PFSK-1 (cell line): ENCODE measurements at regions not wholly inside any gene's neighbourhood (a gene's known extent, or its start where the extent isn't known, plus 50 kb on each side); places are given as distances from the start of the nearest gene placed in this dataset.

Experiments used
- FOXP2 ChIP-seq: optimal IDR thresholded peaks from 2 replicates; pipeline ENCODE3; 2011; ENCODE audit warnings: borderline replicate concordance, control low read depth, inconsistent platforms; ENCODE audit not compliant: insufficient read depth; ENCODE audit errors: extremely low read length, extremely low read depth
- POLR2AphosphoS5 ChIP-seq: IDR thresholded peaks from 2 replicates; pipeline ENCODE4 v1.6.1; 2012; ENCODE audit warnings: low read depth, mild to moderate bottlenecking, control low read depth, low read length, moderate library complexity
- SIN3A ChIP-seq: IDR thresholded peaks from 2 replicates; pipeline ENCODE4 v1.6.1; 2012; ENCODE audit warnings: mild to moderate bottlenecking, low read length, moderate library complexity, borderline replicate concordance; ENCODE audit not compliant: insufficient read depth
- TAF1 ChIP-seq: IDR thresholded peaks from 2 replicates; pipeline ENCODE4 v1.6.1; 2012; ENCODE audit warnings: low read length, control low read depth, borderline replicate concordance; ENCODE audit not compliant: insufficient read depth
- TF ChIP-seq, protein P1 (sequence below), 2 experiments: IDR thresholded peaks; 2 replicates each; pipeline versions ENCODE4 v1.6.1 to v1.8.0; 2011 to 2012; ENCODE audit warnings: low read depth in 2 of 2, low read length in 2 of 2, control low read depth in 1 of 2, inconsistent platforms in 1 of 2, mild to moderate bottlenecking in 1 of 2, moderate library complexity in 1 of 2; ENCODE audit not compliant: insufficient read depth in 1 of 2

DNA sequence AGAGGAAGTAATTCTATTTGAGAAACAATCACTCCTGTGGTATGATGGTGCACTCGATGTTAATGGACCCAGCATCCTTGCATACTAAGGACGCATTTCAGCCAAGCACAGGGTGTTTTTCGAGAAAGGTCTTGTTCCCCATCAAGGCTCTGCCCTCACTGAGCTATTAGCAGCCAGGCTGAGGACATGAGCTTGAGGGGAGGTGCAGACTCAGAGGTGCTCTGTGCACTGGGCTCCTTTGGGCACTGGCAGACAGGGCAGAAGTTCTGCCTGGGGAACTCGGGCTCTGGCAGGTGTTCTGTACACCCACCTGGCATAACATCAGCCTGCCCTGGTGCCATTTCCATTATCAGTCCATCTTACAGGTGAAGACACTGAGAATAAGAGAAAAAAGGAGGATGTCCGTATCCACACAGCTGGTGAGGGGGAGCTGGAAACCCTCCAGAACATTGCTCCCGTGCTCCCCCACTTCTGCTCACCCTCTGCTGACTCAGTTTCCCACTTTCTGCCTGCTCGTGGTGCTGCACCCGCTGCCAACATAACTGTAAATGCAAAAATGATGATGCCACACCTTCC lies 92.7 kb upstream of the RET start:
- TF ChIP-seq TAF1 (no peak), FOXP2 (no peak), SIN3A (no peak), POLR2AphosphoS5 (no peak)
- TF ChIP-seq, protein P1, sequence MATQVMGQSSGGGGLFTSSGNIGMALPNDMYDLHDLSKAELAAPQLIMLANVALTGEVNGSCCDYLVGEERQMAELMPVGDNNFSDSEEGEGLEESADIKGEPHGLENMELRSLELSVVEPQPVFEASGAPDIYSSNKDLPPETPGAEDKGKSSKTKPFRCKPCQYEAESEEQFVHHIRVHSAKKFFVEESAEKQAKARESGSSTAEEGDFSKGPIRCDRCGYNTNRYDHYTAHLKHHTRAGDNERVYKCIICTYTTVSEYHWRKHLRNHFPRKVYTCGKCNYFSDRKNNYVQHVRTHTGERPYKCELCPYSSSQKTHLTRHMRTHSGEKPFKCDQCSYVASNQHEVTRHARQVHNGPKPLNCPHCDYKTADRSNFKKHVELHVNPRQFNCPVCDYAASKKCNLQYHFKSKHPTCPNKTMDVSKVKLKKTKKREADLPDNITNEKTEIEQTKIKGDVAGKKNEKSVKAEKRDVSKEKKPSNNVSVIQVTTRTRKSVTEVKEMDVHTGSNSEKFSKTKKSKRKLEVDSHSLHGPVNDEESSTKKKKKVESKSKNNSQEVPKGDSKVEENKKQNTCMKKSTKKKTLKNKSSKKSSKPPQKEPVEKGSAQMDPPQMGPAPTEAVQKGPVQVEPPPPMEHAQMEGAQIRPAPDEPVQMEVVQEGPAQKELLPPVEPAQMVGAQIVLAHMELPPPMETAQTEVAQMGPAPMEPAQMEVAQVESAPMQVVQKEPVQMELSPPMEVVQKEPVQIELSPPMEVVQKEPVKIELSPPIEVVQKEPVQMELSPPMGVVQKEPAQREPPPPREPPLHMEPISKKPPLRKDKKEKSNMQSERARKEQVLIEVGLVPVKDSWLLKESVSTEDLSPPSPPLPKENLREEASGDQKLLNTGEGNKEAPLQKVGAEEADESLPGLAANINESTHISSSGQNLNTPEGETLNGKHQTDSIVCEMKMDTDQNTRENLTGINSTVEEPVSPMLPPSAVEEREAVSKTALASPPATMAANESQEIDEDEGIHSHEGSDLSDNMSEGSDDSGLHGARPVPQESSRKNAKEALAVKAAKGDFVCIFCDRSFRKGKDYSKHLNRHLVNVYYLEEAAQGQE (IDR thresholded peaks at IDR 0.05; ENCODE audit: insufficient read depth in 1 of 2, low read depth in 2 of 2, low read length in 2 of 2), result no peak

DNA sequence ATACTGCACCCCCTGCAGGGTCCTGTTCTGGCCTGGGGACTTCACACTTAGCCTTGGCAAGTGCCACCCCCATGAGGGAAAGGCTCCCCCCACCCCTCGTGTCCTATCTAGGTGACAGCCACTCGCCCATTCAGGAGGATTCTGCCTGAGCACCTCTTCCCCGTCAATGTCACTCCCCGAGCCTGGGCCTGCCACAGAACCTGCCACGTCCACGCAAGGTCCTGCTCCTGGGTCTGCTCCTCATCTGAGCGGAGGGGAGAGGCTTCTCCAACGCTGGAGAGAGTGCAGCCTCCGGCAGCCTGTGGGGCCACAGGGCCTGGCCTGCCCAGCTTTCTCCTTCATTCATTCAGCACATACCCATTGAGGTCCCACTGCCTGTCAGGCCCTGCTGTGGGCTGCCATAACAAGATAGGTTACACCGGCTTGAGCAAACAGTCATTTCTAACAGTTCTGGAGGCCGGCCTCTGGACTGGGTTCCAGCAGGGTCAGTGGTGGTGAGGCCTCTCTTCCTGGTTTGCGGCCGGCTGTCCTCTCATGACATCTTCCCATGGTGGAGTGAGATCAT lies 92.0 kb upstream of the RET start:
- TF ChIP-seq, protein P1 (IDR thresholded peaks at IDR 0.05; ENCODE audit: insufficient read depth in 1 of 2, low read depth in 2 of 2, low read length in 2 of 2), result no peak

DNA sequence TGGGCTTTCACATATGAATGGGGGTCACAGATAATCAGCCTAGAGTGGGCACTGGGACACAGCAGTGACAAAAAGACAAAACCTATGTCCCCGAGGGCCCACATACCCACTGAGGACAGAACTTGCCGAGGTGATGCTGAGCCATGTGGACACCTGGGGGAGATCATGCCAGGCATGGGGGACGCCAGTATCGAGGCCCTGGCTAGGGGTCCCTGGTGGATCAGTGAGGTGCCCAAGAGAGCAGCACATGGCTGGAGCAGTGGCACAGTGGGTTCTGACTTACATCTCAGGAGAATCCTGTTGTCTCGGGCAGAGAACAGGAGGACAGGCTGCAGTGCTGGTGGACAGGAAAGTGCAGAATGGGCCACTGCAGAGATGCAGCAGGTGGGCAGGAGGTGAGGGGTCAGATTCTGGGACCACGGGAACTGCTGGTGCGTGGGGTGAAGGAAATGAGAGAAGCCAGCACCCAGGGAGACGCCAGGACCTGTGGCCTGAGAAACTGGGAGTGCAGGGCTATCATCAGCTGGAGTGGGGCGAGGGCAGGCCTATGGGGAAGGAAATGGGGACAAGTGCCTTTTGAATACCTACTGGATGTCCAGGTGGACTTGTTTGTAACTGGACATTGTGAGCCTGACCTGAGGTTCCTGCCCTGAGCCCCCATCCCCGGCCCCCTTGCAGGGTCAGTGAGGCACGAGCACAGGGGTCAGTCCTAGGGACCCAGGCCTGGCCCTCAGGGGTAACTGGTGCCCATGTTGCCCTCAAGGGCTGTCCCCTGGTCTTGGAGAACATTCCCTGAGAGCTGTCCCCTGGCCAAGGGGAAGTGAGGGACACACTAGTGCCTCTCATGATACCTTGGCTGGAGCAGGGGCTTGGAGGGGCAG lies 91.2 kb upstream of the RET start:
- TF ChIP-seq TAF1 (no peak), SIN3A (no peak), FOXP2 (no peak), POLR2AphosphoS5 (no peak)
- TF ChIP-seq, protein P1 (IDR thresholded peaks at IDR 0.05; ENCODE audit: insufficient read depth in 1 of 2, low read depth in 2 of 2, low read length in 2 of 2), result no peak

DNA sequence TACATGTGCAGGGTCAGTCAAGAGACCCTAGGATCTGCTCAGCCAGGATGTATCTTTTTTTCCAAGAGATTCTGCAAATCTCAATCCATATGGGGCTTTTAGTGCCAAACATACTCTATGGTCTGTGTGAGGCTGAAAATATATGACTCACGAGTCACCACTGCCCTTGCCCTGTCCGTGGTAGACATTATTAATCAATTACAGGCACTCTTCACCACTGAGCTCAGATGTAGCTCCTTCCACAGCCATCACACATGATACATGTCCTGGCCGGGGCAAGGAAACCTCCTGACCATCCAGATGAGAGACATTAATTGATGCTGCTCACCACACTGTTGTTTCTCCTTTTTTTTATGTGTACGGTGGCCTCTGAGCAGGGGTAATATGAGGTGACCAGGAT lies 90.2 kb upstream of the RET start:
- TF ChIP-seq, protein P1 (IDR thresholded peaks at IDR 0.05; ENCODE audit: insufficient read depth in 1 of 2, low read depth in 2 of 2, low read length in 2 of 2), result no peak
- no peak for TF ChIP-seq POLR2AphosphoS5

DNA sequence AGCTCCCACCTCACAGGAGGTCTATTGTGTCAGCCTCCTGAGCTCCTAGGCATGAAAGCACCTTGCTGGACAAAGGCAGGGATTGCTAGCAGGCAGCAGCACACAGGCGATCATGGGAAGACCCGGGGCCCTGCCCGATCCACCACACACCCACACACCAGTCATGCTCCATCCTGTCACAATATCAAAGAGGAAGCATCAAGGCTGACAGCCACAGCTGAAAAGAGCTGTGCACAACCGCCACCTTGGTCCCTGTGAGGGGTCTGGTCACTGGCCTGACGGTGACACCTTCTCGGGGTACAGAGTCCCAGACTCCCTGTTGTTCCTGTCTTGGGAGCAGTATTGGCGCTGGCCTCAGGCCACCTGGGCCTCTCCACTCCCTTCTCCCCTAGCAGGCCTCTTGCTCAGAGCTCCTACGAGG lies 89.7 kb upstream of the RET start:
- no peak for TF ChIP-seq TAF1
- TF ChIP-seq POLR2AphosphoS5, result no peak
- TF ChIP-seq, protein P1 (IDR thresholded peaks at IDR 0.05; ENCODE audit: insufficient read depth in 1 of 2, low read depth in 2 of 2, low read length in 2 of 2), result no peak
- TF ChIP-seq FOXP2, result no peak
- no peak for TF ChIP-seq SIN3A
